Left renal pelvis (tissue), 4 donors: ENCODE measurements at regions not wholly inside any gene's neighbourhood (a gene's known extent, or its start where the extent isn't known, plus 50 kb on each side); places are given as distances from the start of the nearest gene placed in this dataset.
"Not testable (repeated sequence)": the region's sequence is repeated elsewhere in the genome, so short reads cannot be mapped to it uniquely, and the experiment has no call there.

Experiments used
- DNase-seq, 4 donors: peaks; one replicate each; pipeline ENCODE4 v3.0.0-alpha.2; 2013; ENCODE audit warnings: low read depth in 4 of 4, low spot score in 3 of 4

DNA sequence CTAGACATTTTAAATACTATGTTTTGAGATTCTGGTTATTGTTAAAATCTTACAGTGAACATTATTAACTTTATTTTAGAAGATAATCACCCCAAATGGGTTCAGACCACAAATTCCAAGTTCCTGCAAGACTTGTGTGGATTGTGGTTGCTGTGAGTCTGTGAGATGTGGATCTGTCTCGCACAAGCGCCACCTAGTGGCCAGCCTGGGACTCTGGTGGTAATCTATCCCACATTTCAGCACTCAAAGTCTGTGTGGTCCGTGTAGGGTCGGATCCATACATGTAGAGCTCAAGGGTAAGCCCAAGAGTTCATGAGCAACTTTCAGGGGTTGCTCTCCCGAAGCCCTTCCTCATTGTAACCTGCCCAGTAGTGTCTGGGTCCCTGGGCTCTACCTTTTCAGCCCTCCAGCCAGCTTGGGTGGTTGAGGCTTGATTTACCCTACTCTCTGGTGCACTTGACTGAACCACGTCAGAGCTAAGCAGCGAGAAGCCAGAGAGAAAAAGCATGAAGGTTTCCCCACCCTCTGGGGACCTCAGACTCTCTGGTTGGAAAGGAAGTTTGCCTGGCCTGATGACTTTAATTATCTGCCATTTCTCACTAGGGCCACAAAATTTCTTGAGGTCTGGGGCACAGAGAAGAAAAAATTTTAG is 129.2 kb downstream of the ARHGAP11B start:
- not testable (repeated sequence) for DNase-seq

DNA sequence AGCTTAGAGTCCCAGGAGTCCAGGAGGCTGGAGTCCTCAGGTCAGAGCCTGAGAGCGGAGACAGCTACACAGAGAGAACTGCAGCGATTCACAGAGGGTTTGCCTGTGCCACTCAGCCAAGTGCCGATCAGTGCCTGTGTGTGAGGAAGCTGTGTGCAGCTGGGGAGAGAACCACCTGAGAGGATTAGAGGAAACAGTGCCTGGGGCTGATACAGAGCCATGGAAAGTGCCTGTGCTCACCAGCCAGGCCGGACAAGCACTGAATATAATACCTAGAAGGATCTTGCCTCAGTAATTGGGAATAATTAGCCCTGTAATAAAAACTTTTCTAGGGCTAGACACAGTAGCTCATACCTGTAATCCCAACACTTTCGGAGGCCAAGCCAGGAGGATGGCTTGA is 134.7 kb downstream of the ARHGAP11B start:
- DNase-seq: not testable (repeated sequence)

DNA sequence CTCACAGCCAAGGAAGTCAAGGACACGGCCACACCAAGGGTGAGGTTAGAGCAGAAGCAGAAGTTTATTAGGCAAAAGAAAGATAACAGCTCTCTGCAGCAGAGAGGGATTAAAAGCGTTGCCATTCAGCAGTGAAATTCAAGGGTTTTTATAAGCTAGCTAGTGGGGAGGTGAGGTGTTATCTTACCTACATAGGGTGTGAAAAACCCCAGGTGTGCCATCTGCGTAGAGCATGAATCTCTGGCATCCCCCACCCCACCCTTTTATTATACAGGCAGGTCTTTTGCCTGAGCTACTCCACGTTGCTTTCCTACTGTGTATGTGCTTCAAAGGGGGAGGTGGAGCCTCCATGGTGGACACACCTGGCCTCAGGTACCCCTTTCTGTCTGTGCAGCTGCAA is 135.4 kb downstream of the ARHGAP11B start:
- not testable (repeated sequence) for DNase-seq

DNA sequence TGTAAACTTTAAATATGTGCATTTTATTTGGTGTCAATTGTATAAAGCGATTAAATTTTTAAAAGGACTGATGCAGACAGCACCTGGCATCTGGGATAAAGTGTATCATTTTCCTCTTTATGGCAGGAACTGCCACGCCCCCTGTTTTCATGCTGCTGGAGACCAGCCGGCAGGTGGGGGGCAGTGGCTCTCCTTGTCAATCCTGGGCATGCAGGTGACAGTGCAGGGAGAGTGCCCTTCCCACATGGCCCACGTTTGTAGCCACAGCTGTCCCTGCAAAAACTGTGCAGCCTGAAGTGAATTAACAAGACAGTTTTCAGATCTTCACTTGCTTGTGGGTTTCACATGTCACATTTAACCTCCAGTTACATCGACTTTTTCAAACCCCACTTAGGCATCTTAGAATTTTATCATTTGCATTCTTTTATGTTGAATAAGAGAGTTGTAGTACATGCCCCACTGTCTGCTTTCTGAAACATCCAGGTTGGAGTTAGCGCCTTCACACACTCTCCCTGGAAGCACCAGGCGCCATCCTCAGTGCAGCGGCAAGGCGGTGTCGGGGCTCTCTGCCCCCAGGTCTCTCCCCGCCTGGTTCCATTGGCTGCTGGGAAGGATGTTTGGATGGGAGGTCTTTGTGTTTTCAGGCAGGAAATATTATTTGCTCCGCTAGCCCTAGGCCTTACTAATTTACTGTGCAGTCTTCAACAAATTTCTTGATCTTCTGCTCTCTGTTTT is 134.2 kb upstream of the FAN1 start:
- DNase-seq: not testable (repeated sequence)

DNA sequence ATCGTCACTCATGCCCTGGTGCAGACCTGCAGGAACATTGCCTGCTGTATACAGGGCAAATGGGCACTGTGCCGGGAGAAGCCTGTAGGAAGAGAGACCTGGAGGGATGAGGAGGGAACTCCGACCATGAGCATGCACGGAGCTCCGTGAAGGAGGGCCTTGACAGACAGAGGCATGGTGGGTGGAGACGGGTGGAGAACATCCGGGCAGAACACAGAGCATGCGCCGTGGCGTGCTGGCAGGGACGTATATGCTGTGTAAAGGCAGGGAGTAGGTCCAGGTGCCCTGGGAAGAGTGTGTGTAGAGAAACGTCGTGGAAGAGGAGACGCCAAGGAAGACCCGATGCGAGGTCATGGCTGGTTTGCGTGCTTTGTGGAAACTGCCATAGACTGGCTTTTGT is 133.0 kb upstream of the FAN1 start:
- DNase-seq: no peak

DNA sequence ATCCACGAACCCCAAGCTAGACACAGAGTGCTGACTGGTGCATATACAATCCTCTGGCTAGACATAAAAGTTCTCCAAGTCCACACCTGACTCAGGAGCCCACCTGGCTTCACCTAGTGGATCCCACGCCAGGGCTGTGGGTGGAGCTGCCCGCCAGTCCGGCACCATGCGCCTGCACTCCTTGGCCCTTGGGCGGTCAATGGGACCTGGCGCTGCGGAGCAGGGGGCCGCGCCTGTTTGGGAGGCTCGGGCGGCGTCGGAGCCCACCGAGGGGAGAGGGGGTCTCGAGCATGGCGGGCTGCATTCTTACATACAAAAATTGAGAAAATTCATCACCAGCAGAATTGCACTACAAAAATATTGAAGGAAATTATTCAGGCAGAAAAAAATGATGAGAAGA is 120.7 kb upstream of the FAN1 start:
- DNase-seq: no peak

DNA sequence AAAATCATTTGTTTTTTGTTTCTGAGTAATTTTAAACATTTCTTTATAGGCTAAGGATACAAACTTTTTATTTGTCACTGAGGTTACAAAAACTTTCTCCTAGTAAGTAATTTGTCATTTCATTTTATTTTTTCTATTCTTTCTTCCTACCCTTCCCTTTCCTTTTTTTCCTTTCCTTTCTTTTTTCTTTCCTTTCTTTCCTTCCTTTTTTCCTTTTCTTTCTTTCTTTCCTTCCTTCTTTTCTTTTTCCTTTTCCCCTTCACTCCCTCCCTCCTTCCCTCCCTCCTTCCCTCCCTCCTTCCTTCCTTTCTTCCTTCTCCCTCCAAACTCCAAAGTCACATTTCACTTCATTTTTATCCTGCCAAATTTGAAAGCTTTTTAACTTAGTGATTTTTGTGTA is 115.1 kb upstream of the FAN1 start:
- no peak for DNase-seq

DNA sequence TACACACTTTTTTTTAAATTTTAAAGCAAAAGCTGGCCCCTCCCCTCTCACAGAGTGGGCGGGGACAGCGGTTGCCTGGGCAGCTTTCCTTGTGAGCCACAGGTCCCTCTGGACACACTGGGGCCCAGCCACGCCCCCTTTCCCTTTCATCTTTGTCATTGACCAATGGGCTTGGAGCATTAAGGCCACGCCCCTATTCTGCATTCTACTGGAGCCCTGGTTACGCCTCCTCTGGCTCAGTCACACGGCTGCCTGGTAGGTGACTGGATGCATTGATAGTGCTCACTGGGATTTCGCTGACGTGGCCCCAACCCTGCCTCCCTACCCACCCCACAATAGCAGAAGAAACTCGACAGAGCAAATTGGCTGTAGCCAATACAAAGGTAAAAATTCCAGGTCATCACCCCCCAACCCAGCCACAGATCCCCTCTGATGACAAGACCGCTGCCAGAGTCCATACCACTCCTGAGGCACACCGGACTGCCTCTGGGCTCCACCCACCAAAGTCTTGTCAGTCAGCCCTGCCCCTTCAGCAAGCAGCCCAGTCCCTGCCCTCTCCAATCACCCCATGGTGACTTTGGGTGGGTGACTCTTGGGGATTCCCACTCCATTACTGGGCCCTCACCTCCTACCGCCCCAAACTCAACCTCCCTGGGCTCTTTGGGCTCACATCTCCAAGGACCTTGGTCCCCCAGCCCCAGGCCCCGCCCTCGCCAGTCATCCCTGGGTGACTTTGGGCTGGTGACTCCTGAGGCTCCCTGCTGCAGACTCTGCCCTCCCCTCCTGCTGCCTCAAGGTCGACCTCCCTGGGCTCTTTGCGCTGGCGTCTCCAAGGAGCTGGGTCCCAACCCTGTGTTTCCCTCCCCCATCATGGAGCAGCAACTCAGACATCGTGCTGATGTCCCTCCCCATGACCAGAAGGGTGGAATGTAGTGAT is 112.2 kb upstream of the FAN1 start:
- no peak for DNase-seq

DNA sequence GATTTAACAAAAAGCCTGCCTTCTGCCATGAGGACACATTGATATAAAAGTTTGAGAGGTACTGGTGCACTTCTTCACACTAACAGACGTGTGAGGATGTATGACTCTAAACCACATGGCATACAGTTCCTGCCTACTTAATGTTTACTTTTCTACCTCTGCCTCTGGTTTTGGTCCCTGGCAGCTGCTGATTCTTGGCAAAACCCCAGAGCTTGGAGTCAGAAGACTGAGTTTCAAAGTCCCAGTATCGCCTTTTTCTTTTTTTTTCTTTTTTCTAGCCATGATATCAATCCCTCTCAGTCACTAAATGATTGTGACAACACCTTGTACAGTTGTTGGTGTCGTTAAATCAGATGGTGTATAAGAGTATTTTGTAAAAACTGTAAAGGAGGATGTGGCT is 110.9 kb upstream of the FAN1 start:
- not testable (repeated sequence) for DNase-seq

DNA sequence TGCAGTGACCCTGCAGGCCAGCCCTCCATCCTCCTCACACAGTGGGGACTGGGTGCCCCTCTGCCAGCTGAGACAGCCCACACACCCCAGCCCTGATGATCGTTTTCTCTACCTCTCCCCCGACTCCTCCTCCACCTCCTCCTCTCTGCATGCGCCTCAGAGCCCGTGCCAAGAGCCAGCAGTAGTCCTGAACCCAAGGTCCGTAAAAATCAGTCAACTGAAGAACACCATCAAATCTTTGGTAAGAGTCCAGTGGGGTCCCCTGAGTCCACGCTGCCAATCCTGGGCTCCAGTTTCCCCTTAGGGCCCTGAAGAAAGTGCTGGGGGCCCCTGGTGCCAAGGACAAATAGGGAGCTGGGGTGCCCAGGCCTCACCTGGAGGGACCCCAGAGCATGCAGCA is 109.3 kb upstream of the FAN1 start:
- no peak for DNase-seq

DNA sequence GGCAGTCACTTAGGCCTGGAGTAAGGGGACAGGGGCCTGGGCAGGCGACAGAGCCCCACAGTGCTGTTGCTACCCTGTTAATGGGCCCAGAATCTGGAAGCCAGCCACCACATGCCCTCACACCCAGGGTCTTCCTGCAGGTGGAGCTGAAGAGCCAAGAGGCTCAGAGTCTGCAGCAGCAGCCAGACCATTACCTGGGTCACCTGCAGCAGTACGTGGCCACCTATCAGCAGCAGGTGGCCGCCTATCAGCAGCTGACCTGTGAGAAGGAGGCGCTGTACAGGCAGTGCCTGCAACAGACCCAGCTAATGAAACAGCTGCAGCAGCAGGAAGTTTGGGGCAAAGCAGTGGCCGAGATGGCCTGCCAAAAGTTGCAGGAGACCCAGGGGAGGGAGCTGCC is 104.2 kb upstream of the FAN1 start:
- not testable (repeated sequence) for DNase-seq

DNA sequence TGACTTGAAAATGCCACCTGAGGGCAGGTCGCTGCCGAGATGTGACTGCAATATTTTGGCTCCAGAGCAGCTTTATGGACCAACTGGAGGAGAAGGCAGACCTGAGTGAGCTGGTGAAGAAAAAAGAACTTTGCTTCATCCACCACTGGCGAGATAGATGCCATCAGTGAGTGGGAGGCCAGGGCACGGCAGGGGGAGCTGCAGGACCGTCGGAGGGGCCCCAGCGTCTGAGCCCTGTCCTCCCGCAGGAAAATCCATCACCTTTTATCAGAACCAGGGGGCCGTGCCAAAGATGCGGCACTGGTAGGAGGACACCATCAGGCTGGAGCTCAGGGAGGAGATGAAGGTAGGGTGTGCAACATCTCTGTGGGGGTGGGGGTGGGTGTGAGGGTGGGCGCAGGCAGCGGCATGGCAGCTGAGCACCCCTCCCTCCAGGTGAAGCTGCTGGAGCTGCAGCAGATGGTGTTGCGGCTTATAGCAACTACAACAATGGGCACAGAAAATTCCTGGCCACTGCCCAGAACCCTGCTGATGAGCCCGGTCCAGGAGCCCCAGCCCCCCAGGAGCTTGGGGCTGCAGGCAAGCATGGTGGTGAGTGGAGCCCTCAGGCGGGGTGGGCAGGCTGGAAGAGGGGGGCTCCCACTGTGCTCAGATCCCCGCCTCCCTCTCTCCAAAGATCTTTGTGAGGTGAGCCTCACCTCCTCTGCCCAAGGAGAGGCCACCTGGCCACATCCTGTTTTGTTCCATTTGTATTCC is 102.4 kb upstream of the FAN1 start:
- DNase-seq: not testable (repeated sequence)

DNA sequence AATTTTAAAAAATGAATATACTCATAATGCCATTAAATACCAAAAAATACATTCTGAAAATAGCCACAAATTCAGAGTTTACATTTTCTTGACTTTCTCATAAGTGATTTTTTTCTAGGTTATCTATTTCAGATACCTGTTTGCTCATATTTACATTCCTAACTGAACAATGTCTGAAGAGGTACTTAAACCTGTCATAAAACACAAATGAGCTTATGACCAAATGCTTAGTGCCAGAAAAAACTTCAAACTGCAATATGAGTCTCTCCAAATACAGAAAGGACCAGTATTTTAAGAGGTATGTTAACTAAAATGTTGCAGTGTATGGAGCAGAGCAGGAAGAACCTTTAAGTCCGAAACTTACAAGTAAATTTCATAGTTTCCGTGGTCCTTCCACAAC is 101.7 kb upstream of the FAN1 start:
- DNase-seq: not testable (repeated sequence)

DNA sequence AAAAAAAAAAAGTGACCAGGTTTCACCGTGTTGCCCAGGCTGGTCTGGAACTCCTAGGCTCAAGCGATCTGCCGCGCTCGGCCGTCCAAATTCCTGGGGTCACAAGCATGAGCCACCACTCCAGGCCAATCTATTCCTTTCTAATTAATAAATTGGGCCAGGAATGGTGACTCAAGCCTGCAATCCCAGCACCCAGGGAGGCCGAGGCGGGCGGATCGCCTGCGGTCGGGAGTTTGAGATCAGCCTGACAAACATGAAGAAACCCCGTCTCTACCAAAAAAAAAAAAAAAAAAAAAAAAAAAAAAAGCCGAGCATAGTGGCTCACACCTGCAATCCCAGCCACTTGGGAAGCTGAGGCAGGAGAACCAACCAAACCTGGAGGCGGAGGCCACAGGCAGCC is 100.0 kb upstream of the FAN1 start:
- DNase-seq: not testable (repeated sequence)

DNA sequence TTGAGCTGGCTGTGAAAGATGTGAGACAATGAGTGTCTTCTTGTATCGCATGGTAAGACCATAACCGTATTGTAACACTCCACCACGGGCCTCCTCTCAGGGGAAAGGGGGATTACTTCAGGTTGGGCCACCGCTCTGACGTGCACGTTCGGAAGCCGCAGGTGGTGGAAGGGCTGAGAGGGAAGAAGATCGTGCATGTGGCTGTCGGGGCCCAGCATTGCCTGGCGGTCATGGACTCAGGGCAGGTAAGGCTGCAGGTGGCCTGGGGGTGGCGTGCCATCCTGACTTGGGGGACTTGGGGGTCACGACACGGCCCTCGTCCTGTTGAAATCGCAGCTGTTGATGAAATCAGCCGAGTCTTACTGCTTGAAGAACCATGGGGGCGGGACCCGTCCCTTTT is 87.3 kb upstream of the FAN1 start:
- DNase-seq: no peak

DNA sequence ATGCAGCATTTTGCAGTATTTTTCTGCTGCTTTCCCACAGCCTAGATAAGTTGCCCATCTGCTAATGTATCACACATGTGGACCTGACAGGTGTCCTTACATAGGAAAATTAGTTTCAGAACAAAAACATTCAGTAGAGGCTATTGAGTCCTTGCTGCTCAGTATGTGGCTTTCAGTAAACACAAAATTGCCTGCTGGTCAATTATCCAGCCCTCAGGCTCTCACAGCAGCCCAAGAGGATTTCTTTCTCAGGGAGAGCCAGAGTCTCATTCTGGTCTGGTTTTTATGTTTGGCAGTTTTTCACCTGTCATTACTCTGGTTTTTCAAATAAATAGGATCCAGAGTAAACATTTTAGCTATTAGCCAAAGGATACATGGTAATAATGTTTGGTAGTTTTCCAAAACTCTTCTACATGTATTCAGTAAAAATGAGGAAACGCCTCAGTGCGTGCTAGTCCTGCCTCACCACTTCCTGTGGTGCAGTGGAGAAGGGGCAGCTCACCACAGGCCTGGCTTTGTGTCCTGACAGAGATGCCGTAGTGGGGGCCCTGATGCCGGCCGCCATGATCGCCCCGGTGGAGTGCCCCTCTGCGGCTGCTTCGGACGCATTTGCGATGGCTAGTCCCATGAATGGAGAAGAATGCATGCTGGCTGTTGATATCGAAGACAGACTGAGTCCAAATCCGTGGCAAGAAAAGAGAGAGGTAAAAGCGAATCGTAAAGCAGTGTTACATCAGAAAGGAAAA is 80.5 kb upstream of the FAN1 start:
- DNase-seq: not testable (repeated sequence)

DNA sequence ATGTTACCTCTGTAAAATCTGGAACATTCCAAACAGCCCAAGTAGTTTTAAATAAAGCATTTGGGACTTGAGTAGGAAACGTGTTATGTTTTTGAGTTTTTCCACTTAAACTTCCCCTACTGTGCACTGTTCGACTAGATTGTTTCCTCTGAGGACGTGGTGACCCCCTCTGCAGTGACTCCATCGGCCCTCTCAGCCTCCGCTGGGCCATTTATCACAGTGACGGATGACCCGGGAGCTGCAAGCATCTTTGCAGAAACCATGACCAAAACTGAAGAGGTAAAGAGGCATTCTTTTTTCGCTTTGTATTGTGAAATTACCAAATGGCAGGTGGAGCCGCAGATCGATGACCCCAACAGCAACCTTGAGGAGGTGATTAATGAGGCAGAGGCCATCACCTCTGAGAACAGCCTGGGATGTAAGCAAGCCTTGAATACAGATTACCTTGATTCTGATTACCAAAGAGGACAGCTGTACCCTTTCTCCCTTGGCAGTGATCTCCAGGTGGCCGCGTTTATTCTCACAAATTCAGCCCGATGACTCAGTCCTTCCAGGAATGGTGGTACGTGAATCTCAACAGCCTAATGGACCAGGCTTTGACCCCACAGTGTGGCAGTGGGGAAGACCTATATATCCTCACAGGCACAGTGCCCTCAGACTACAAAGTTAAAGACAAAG is 79.1 kb upstream of the FAN1 start:
- no peak for DNase-seq

DNA sequence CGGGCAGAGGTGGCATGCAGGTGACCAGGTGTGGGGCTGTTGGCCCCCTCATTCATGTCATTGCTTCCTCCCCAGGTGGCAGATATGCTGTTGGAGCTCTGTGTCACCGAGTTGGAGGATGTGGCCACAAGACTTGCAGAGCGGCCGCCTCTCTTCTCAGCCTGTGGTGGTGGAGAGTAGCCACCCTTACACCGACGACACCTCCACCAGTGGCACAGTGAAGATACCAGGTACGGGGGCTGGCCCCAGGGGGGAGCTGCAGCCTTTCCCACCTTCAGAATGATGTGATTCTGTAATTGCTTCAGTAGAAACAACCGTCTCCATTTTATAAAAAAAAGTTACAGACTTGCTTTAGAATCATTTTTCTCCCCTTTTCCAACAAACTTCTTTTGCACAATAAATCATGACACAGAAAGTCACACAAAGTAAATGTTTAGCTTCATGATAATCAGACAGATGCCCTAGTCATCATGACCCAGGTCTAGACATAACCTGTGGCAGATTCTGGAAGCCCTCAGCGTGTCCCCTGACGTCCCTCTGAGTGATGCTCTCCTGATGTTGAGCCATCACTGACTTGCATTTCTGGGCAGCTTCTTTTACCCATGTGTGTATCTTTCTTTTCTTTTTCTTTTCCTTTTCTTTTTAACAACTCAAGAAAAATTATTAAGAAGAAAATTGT is 76.0 kb upstream of the FAN1 start:
- DNase-seq: no peak

DNA sequence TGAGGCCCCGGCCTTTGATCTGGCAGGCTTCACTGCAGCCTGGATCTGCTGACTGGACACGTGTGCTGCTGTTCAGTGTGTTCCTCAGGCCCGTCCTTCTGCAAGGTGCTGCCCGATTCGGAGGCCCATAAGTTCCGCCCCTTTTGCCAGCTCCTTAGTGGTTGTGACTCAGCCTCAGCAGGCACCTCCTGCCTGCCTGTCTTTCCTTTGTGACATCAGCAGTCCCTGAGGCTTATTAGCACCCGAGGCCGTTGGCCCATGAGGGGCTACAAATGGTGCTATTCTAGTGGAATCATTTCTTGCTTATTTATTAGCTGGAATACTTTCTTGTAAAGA is 75.4 kb upstream of the FAN1 start:
- not testable (repeated sequence) for DNase-seq
